Choroid plexus epithelial cell (primary cell): ENCODE measurements at regions not wholly inside any gene's neighbourhood (a gene's known extent, or its start where the extent isn't known, plus 50 kb on each side); places are given as distances from the start of the nearest gene placed in this dataset.

Experiments
- DNase-seq: peaks from one replicate; pipeline ENCODE4 v3.0.0-alpha.2; 2010; ENCODE audit warnings: low read depth
- H3K4me3 ChIP-seq: 2 replicates; pipeline ENCODE4 v1.5.1; 2011; ENCODE audit warnings: low read depth, mild to moderate bottlenecking, control low read depth, low read length, moderate library complexity
- CTCF ChIP-seq: conservative IDR thresholded peaks from 2 replicates; pipeline ENCODE4 v1.5.1; 2011; ENCODE audit warnings: low read depth, mild to moderate bottlenecking, control low read depth, inconsistent platforms, low read length, moderate library complexity

DNA sequence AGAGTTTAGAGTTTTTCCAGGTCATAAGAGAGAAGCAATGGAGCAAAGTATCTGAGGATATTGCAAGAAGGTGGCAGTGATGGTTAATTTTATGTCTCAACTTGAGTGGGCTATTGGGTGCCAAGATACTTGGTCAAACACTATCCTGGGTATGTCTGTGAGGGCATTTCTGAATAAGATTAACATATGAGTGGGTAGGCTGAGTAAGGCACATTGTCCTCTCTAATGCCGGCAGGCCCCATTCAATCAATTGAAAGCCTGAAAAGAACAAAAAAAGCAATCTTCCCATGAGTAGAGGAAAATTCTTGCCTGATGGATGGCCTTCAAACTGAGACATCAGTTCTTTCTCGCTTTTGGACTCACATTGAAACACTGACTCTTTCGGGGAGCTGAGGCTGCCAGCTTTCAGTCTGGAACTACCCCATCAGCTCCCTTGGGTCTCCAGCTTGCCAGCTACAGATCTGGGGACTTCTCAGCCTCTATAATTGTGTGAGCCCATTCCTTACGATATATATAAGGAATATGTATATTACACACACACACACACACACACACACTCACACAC lies 228.8 kb downstream of the BUD13 start:
- H3K4me3 ChIP-seq, result no peak overlapping the region
- no peak for TF ChIP-seq CTCF
- no peak for DNase-seq

- no peak for TF ChIP-seq CTCF
- no peak overlapping the region for H3K4me3 ChIP-seq
- no peak for DNase-seq
Measured at GRCh38 chr11:116543099-116543498, 229.7 kb downstream of the BUD13 start.

- no peak for DNase-seq
Measured at GRCh38 chr11:116542406-116542805, 230.4 kb downstream of the BUD13 start.

DNA sequence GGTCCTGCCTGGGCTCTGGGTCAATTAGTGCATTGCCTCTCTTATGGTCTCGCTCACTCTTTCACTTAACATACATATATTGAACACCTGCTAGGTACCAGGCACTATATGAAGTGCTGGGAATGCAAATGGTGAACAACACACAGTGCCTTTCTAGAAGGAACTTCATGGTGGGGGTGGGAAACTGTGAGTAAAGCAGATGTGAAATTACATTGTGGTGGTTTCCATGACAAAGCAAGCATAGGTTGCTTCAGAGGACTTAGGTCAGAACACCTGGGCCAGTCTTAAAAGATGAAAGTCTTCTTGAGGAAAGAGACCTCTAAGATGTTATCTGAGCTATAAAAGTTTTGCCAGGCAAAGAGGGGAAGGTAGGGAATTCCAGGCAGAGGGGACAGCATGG lies 231.3 kb downstream of the BUD13 start:
- no peak overlapping the region for H3K4me3 ChIP-seq
- DNase-seq, result no peak
- TF ChIP-seq CTCF, result no peak

More at GRCh38 chr11:116542406-116542805, 230.4 kb downstream of the BUD13 start:
- no peak for TF ChIP-seq CTCF
- H3K4me3 ChIP-seq, result no peak overlapping the region

- no peak for DNase-seq
- no peak for TF ChIP-seq CTCF
Measured at GRCh38 chr11:116540645-116541304, 232.0 kb downstream of the BUD13 start.

GRCh38 chr11:116539836-116540418 lies 232.9 kb downstream of the BUD13 start:
- no peak for TF ChIP-seq CTCF
- DNase-seq, result no peak
- no peak overlapping the region for H3K4me3 ChIP-seq

More at GRCh38 chr11:116540645-116541304, 232.0 kb downstream of the BUD13 start:
- H3K4me3 ChIP-seq, result no peak overlapping the region
